GM12878 (cell line): ENCODE measurements at regions not wholly inside any gene's neighbourhood (a gene's known extent, or its start where the extent isn't known, plus 50 kb on each side); places are given as distances from the start of the nearest gene placed in this dataset.

ENCODE experiments used
- CHD1 ChIP-seq: IDR thresholded peaks from 2 replicates; pipeline ENCODE4 v1.6.1; 2012; ENCODE audit warnings: low read depth, low read length, improper control_type of control experiment
- CREB1 ChIP-seq: IDR thresholded peaks from 2 replicates; pipeline ENCODE4 v1.6.1; 2012; ENCODE audit warnings: low read depth, mild to moderate bottlenecking, inconsistent platforms
- EZH2 ChIP-seq: IDR thresholded peaks from 2 replicates; pipeline ENCODE4 v1.6.1; 2012; ENCODE audit warnings: low read depth, mild to moderate bottlenecking, control low read depth, inconsistent platforms, low read length, borderline replicate concordance; ENCODE audit not compliant: control insufficient read depth
- MAX ChIP-seq: IDR thresholded peaks from 2 replicates; pipeline ENCODE4 v1.6.1; 2012; ENCODE audit warnings: low read depth, low read length, improper control_type of control experiment
- MEF2B ChIP-seq: fragments of 450-650 bp; IDR thresholded peaks from 2 replicates; pipeline ENCODE4 v1.6.1; 2018; ENCODE audit warnings: mild to moderate bottlenecking, moderate library complexity; ENCODE audit not compliant: partially characterized antibody, poor library complexity, severe bottlenecking
- NFXL1 ChIP-seq: fragments of 450-650 bp; IDR thresholded peaks from 2 replicates; pipeline ENCODE4 v1.6.1; 2017; ENCODE audit warnings: antibody characterized with exemption, mild to moderate bottlenecking, borderline replicate concordance
- POLR2A ChIP-seq: IDR thresholded peaks from 2 replicates; pipeline ENCODE4 v1.6.1; 2011; ENCODE audit warnings: low read depth, mild to moderate bottlenecking, low read length
- RFX5 ChIP-seq: IDR thresholded peaks from 2 replicates; pipeline ENCODE4 v1.6.1; 2011; ENCODE audit warnings: low read depth, low read length, improper control_type of control experiment
- SPI1 ChIP-seq: IDR thresholded peaks from 2 replicates; pipeline ENCODE4 v1.6.1; 2011; ENCODE audit warnings: low read depth, mild to moderate bottlenecking, low read length, moderate library complexity, borderline replicate concordance; ENCODE audit not compliant: insufficient read depth
- YY1 ChIP-seq: IDR thresholded peaks from 2 replicates; pipeline ENCODE4 v1.6.1; 2011; ENCODE audit warnings: low read depth, mild to moderate bottlenecking, low read length
- ZBED1 ChIP-seq: IDR thresholded peaks from 2 replicates; pipeline ENCODE4 v1.6.1; 2016; ENCODE audit warnings: borderline replicate concordance
- TF ChIP-seq, protein P1 (sequence below), 3 experiments: IDR thresholded peaks in 2 of 3; conservative IDR thresholded peaks in 1 of 3; 2 replicates each; pipeline ENCODE4 v1.5.1; 2011; ENCODE audit warnings: low read depth in 3 of 3, low read length in 3 of 3, mild to moderate bottlenecking in 3 of 3, control low read depth in 2 of 3, moderate library complexity in 2 of 3, inconsistent platforms in 1 of 3, mixed read lengths in 1 of 3; ENCODE audit not compliant: control insufficient read depth in 2 of 3, insufficient read depth in 1 of 3; ENCODE audit errors: extremely low read depth in 1 of 3
- TF ChIP-seq, protein P2 (sequence below): fragments of 450-650 bp; IDR thresholded peaks from 2 replicates; pipeline ENCODE4 v1.6.1; 2017; ENCODE audit warnings: mild to moderate bottlenecking

DNA sequence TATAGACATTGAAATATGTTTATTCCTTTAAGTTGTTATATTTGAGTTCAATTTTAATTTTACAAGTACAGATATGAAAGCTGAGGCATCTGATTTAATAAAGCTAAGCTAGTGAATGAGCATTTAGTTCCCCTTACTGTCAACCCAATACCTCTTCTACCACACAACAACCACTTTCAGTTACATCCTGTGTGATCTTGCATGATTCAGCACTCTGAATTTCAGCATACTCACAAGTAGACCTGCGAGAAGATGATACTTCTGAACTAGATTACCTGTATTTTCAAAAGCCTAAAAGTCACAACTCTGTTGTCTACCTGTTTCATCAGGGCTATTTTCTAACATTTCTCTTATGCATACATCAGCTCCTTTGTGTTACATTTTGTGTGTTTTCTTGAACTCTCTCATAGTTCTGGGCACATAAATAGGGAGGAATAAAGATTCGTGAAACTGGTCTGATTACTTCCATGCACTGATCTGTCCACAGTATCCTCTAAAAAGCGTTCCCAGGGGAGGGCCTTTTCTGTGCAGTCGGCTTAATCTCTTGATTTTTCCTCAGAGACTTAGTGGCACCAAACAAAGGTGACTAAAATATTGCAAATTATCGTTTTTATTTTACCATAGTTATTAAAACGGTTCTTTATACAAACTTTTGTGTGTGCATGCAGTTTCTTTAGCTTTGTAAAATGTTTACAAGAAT lies 2025.5 kb upstream of the NUDT12 start:
- TF ChIP-seq SPI1 (no peak), MEF2B (no peak), CHD1 (no peak), MAX (no peak), NFXL1 (no peak), CREB1 (no peak), POLR2A (no peak), RFX5 (no peak), ZBED1 (no peak), YY1 (no peak), EZH2 (no peak)
- TF ChIP-seq, protein P1, sequence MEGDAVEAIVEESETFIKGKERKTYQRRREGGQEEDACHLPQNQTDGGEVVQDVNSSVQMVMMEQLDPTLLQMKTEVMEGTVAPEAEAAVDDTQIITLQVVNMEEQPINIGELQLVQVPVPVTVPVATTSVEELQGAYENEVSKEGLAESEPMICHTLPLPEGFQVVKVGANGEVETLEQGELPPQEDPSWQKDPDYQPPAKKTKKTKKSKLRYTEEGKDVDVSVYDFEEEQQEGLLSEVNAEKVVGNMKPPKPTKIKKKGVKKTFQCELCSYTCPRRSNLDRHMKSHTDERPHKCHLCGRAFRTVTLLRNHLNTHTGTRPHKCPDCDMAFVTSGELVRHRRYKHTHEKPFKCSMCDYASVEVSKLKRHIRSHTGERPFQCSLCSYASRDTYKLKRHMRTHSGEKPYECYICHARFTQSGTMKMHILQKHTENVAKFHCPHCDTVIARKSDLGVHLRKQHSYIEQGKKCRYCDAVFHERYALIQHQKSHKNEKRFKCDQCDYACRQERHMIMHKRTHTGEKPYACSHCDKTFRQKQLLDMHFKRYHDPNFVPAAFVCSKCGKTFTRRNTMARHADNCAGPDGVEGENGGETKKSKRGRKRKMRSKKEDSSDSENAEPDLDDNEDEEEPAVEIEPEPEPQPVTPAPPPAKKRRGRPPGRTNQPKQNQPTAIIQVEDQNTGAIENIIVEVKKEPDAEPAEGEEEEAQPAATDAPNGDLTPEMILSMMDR (IDR thresholded peaks at IDR 0.05 in 2 of 3, conservative IDR thresholded peaks at IDR 0.05 in 1 of 3; ENCODE audit: control insufficient read depth in 2 of 3, extremely low read depth in 1 of 3, insufficient read depth in 1 of 3, low read depth in 3 of 3, low read length in 3 of 3) = no peak
- TF ChIP-seq, protein P2, sequence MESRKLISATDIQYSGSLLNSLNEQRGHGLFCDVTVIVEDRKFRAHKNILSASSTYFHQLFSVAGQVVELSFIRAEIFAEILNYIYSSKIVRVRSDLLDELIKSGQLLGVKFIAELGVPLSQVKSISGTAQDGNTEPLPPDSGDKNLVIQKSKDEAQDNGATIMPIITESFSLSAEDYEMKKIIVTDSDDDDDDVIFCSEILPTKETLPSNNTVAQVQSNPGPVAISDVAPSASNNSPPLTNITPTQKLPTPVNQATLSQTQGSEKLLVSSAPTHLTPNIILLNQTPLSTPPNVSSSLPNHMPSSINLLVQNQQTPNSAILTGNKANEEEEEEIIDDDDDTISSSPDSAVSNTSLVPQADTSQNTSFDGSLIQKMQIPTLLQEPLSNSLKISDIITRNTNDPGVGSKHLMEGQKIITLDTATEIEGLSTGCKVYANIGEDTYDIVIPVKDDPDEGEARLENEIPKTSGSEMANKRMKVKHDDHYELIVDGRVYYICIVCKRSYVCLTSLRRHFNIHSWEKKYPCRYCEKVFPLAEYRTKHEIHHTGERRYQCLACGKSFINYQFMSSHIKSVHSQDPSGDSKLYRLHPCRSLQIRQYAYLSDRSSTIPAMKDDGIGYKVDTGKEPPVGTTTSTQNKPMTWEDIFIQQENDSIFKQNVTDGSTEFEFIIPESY = no peak
